Suprapubic skin (tissue), 4 donors: ENCODE measurements at regions not wholly inside any gene's neighbourhood (a gene's known extent, or its start where the extent isn't known, plus 50 kb on each side); places are given as distances from the start of the nearest gene placed in this dataset.

Experiments
- DNase-seq, 2 donors: peaks; one replicate each; pipeline ENCODE4 v3.0.0-alpha.2; 2019; ENCODE audit warnings: low spot score in 2 of 2
- H3K27ac ChIP-seq: fragments of 200-600 bp; sonication (generic); one replicate; pipeline ENCODE4 v1.5.1; 2019
- H3K27me3 ChIP-seq: fragments of 200-600 bp; sonication (generic); one replicate; pipeline ENCODE4 v1.5.1; 2019
- H3K36me3 ChIP-seq: fragments of 200-600 bp; sonication (generic); one replicate; pipeline ENCODE4 v1.5.1; 2019
- H3K4me1 ChIP-seq: fragments of 200-600 bp; sonication (generic); one replicate; pipeline ENCODE4 v1.5.1; 2019
- H3K4me3 ChIP-seq: fragments of 200-600 bp; sonication (generic); one replicate; pipeline ENCODE4 v1.5.1; 2019; ENCODE audit warnings: mild to moderate bottlenecking
- H3K9me3 ChIP-seq: fragments of 200-600 bp; sonication (generic); one replicate; pipeline ENCODE4 v1.5.1; 2019
- CTCF ChIP-seq, 2 donors: fragments of 200-600 bp in 1 of 2; fragments of 450-650 bp in 1 of 2; sonication (generic) in 1 of 2; IDR thresholded peaks; one replicate each; pipeline ENCODE4 v1.5.1; 2016 to 2019; ENCODE audit warnings: antibody characterized with exemption in 2 of 2, mild to moderate bottlenecking in 1 of 2, moderate library complexity in 1 of 2
- EP300 ChIP-seq: sonication (generic); formaldehyde crosslinking; IDR thresholded peaks from one replicate; pipeline ENCODE4 v1.6.1; 2017; ENCODE audit warnings: antibody characterized with exemption
- POLR2A ChIP-seq, 2 donors: fragments of 450-650 bp; IDR thresholded peaks; one replicate each; pipeline ENCODE4 v1.6.1; 2017; ENCODE audit warnings: antibody characterized with exemption in 2 of 2, mild to moderate bottlenecking in 2 of 2, moderate library complexity in 2 of 2
- POLR2AphosphoS5 ChIP-seq, 3 donors: sonication (generic); formaldehyde crosslinking; IDR thresholded peaks; one replicate each; pipeline ENCODE4 v1.6.1; 2017; ENCODE audit warnings: antibody characterized with exemption in 3 of 3
- WGBS: methylation state at CpG from one replicate; pipeline ENCODE4 v1.1.5; 2018; 5-methylcytosine and 5-hydroxymethylcytosine counted together

DNA sequence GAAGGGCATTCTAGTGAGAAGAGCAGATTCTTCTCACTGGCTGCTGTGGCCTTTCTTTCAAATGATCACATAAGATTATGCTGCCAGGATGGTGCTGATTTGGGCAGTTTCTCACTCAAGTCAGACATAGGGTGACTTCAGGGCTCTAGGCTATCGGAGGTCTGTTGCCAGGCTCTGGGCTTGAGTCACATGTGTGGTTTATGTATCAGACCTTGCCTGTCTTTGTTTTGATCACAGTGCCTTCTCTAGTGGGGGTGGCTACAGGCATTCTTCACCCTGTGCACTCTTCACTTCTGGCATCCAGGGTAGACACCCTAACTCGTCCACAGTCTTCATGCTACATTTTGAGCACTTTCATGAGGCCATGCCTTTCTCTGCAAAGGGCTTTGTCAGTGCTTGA is 823.7 kb upstream of the MAN1A1 start:
- no peaks in the 10 kb centered on the region for H3K4me1 ChIP-seq
- WGBS: 76% methylated on average over 2 of the region's 2 CpGs
- no peaks in the 10 kb centered on the region for H3K9me3 ChIP-seq
- no peaks in the 10 kb centered on the region for H3K27me3 ChIP-seq
- H3K27ac ChIP-seq: no peak overlapping the region
- DNase-seq: no peak
- H3K4me3 ChIP-seq: no peak overlapping the region
- H3K36me3 ChIP-seq: no peaks in the 10 kb centered on the region
- TF ChIP-seq POLR2A (IDR thresholded peaks at IDR 0.05) (no peak), POLR2AphosphoS5 (IDR thresholded peaks at IDR 0.05) (no peak), EP300 (no peak), CTCF (IDR thresholded peaks at IDR 0.05) (no peak)

DNA sequence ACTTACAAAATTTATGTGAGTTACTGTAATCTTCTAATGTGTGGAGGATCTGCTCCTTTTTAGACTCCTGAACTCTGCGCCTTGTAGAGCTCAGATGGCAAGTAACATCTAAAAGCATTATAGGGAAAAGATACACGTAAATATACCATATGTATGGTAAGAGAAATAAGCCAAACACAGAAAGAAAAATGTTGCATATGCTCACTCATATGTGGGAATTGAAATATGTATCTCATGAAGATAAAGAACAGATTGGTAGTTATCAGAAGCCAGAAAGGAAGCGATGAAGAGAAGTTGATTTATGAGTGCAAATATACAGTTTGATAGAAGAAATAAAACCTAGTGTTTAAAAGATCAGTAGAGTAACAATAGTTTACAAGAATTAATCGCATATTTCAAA is 815.0 kb upstream of the MAN1A1 start:
- WGBS: 68% methylated on average over 4 of the region's 4 CpGs
- no peaks in the 10 kb centered on the region for H3K4me1 ChIP-seq
- H3K27ac ChIP-seq: no peak overlapping the region
- H3K27me3 ChIP-seq: no peaks in the 10 kb centered on the region
- H3K9me3 ChIP-seq: no peaks in the 10 kb centered on the region
- TF ChIP-seq POLR2A (IDR thresholded peaks at IDR 0.05): no peak
- no peak for TF ChIP-seq POLR2AphosphoS5 (IDR thresholded peaks at IDR 0.05)
- no peak for TF ChIP-seq EP300
- TF ChIP-seq CTCF (IDR thresholded peaks at IDR 0.05): no peak
- no peak for DNase-seq
- no peaks in the 10 kb centered on the region for H3K36me3 ChIP-seq
- no peak overlapping the region for H3K4me3 ChIP-seq

GRCh38 chr6:120157873-120158272 is 808.3 kb upstream of the MAN1A1 start:
- H3K4me1 ChIP-seq: no peaks in the 10 kb centered on the region
- H3K27ac ChIP-seq: no peak overlapping the region
- H3K4me3 ChIP-seq: no peak overlapping the region
- H3K36me3 ChIP-seq: no peaks in the 10 kb centered on the region
- no peak for DNase-seq
- H3K27me3 ChIP-seq: no peaks in the 10 kb centered on the region
- TF ChIP-seq POLR2AphosphoS5 (IDR thresholded peaks at IDR 0.05) (no peak), EP300 (no peak), POLR2A (IDR thresholded peaks at IDR 0.05) (no peak), CTCF (IDR thresholded peaks at IDR 0.05) (no peak)
- peaks cover 3% of the 10 kb centered on the region for H3K9me3 ChIP-seq

DNA sequence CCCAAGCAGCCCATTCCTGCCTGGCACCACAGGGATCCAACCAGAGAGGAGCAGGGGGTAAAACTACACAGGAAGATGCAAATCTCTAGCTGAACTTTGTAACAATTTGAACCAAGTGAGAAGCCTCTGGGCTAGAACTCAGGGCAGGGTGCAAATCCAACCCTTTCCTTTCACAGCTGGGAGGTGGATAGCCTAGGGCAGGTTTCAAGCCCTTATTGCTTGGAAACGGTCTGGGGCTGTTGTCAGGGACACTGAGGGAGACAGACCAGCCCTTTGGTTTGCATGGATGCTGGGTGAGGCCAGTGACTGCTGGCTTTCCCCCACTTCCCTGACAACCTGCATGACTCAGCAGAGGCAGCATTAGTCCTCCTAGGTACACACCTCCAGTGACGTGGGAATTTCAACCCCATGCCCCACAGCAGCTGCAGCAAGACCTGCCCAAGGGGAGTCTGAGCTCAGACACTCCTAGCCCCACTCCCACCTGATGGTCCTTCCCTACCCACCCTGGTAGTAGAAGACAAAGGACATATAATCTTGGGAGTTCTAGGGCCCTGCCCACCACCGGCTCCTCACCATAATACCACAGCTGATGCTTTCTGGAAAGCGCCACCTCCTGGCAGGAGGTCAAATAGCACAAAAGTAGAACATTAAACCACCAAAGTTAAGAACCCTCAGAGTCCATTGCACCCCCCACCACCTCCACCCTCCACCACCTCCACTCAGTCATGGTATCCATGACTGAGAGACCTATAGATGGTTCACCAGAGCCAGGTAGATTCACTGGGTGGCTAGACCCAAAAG is 797.7 kb upstream of the MAN1A1 start:
- Histone ChIP-seq H3K36me3 (no peaks in the 10 kb centered on the region), H3K9me3 (peaks cover 8% of the 10 kb centered on the region), H3K4me3 (no peak overlapping the region), H3K27ac (no peak overlapping the region), H3K4me1 (no peaks in the 10 kb centered on the region), H3K27me3 (no peaks in the 10 kb centered on the region)
- 77% methylated on average over 3 of the region's 4 CpGs for WGBS
- TF ChIP-seq EP300: no peak
- no peak for TF ChIP-seq POLR2AphosphoS5 (IDR thresholded peaks at IDR 0.05)
- TF ChIP-seq CTCF (IDR thresholded peaks at IDR 0.05): no peak
- no peak for TF ChIP-seq POLR2A (IDR thresholded peaks at IDR 0.05)
- DNase-seq: no peak

DNA sequence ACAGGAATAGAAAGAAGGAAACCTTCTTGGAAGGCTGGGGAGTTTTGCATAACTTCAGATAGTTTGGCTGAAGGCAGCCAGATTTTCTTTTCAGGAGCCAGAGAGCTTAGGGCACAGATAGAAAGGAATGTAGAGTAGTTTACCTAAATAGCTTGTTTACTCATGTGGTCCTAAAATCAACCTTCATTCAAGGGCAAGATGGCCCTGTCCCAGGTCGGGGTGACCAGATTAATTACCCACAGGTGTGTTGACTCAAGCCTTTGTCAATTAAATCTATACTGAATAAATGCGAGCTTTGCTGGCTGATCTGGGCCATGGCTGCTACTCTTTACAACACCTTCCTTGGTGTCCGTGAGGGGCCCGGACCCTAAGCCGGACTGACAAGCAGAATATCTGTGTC is 792.0 kb upstream of the MAN1A1 start:
- no peak for DNase-seq
- WGBS: 80% methylated on average over 5 of the region's 5 CpGs
- Histone ChIP-seq H3K27me3 (no peaks in the 10 kb centered on the region), H3K27ac (no peak overlapping the region), H3K36me3 (no peaks in the 10 kb centered on the region), H3K4me1 (no peaks in the 10 kb centered on the region), H3K9me3 (no peaks in the 10 kb centered on the region), H3K4me3 (no peak overlapping the region)
- TF ChIP-seq POLR2A (IDR thresholded peaks at IDR 0.05) (no peak), CTCF (IDR thresholded peaks at IDR 0.05) (no peak), POLR2AphosphoS5 (IDR thresholded peaks at IDR 0.05) (no peak), EP300 (no peak)
